ENCODE measurements at regions not wholly inside any gene's neighbourhood (a gene's known extent, or its start where the extent isn't known, plus 50 kb on each side); places are given as distances from the start of the nearest gene placed in this dataset.
A peak's percentile ranks its signal among the peaks of the same experiment; 100 is the strongest.

- ATAC-seq (ENCODE audit: insufficient read depth, low FRiP score): no peak
- 45 to 56% methylated on average over 9 of the region's 9 CpGs for WGBS, 2 donors
- H3K27ac ChIP-seq (ENCODE audit: low read depth in 1 of 2, low read length in 1 of 2): no peak overlapping the region
Observed at GRCh38 chr9:108300306-108301287, 555.2 kb downstream of the ACTL7B start.

DNA sequence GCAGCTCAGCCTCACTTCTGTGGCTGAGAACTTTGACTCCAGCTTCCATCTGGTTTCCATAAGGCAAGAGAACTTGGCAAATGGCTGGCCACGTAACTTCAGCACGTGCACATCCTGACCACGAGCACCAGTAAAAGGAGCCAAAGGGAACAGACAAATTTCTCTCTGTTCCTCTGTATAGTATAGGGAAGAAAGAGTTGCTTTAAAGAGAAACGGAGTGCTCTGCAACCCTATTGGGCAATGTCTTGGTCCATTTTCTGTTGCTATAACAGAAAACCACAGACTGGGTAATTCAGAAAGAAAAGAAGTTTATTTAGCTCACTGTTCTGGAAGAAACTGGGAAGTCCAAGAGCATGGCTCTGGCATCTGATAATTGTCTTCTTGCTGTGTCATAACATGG, 558.7 kb downstream of the ACTL7B start:
- no peak overlapping the region for H3K9ac ChIP-seq (ENCODE audit: insufficient read depth in 1 of 2, low read length in 2 of 2)
- H3K36me3 ChIP-seq (ENCODE audit: control insufficient read depth in 4 of 4, insufficient read depth in 4 of 4, low read length in 4 of 4): no peaks in the 10 kb centered on the region
- ATAC-seq (ENCODE audit: insufficient read depth, low FRiP score) (peak; percentile 64), DNase-seq (peak in 1 of 3 donors; percentile 35)
- H3K9me3 ChIP-seq (ENCODE audit: control insufficient read depth in 4 of 4, insufficient read depth in 3 of 4, low read length in 3 of 4): peaks cover 0 to 2% (median 0%) of the 10 kb centered on the region in 4 donors
- peaks cover 0 to 5% (median 0%) of the 10 kb centered on the region in 5 donors for H3K4me1 ChIP-seq (ENCODE audit: control insufficient read depth in 5 of 5, insufficient read depth in 5 of 5, low read length in 5 of 5)
- no peaks in the 10 kb centered on the region for H3K27me3 ChIP-seq (ENCODE audit: control insufficient read depth in 3 of 3, insufficient read depth in 3 of 3, low read length in 2 of 3)
- H3K27ac ChIP-seq (ENCODE audit: low read depth in 1 of 2, low read length in 1 of 2): no peak overlapping the region
- WGBS, 2 donors: 29 to 62% methylated on average over 4 of the region's 4 CpGs
- no peak for TF ChIP-seq CTCF (IDR thresholded peaks at IDR 0.05; ENCODE audit: control extremely low read depth, extremely low read depth)
- no peak overlapping the region for H3K4me3 ChIP-seq

More at GRCh38 chr9:108300306-108301287, 555.2 kb downstream of the ACTL7B start:
- H3K36me3 ChIP-seq (ENCODE audit: control insufficient read depth in 4 of 4, insufficient read depth in 4 of 4, low read length in 4 of 4): no peaks in the 10 kb centered on the region
- no peak overlapping the region for H3K4me3 ChIP-seq
- H3K4me1 ChIP-seq (ENCODE audit: control insufficient read depth in 5 of 5, insufficient read depth in 5 of 5, low read length in 5 of 5): peaks cover 0 to 5% (median 0%) of the 10 kb centered on the region in 5 donors
- peaks cover 0 to 2% (median 0%) of the 10 kb centered on the region in 4 donors for H3K9me3 ChIP-seq (ENCODE audit: control insufficient read depth in 4 of 4, insufficient read depth in 3 of 4, low read length in 3 of 4)
- no peak for DNase-seq
- no peaks in the 10 kb centered on the region for H3K27me3 ChIP-seq (ENCODE audit: control insufficient read depth in 3 of 3, insufficient read depth in 3 of 3, low read length in 2 of 3)
- no peak for TF ChIP-seq CTCF (IDR thresholded peaks at IDR 0.05; ENCODE audit: control extremely low read depth, extremely low read depth)
- no peak overlapping the region for H3K9ac ChIP-seq (ENCODE audit: insufficient read depth in 1 of 2, low read length in 2 of 2)

DNA sequence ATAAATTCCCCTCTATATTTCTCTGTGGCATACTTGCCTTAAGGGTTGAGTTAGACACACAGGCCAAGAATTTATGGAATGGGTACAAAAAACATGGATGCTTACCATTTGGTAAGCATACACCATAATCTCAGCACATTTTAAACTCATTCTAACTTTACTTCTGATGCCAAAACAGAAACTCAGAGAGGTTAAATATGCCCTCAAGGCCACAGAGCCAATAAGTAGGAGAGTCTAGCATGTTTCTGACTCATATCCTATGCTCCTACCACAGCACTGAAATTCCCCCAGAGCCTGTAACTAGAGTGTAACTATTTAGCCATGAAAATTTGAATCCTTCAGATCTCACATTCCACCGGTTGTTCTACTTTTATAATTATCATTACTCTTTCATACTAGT, 559.7 kb downstream of the ACTL7B start:
- no peak for TF ChIP-seq CTCF (IDR thresholded peaks at IDR 0.05; ENCODE audit: control extremely low read depth, extremely low read depth)
- no peaks in the 10 kb centered on the region for H3K36me3 ChIP-seq (ENCODE audit: control insufficient read depth in 4 of 4, insufficient read depth in 4 of 4, low read length in 4 of 4)
- WGBS, 2 donors: 86 to 95% methylated on average over 1 of the region's 1 CpG
- H3K27ac ChIP-seq (ENCODE audit: low read depth in 1 of 2, low read length in 1 of 2): no peak overlapping the region
- H3K27me3 ChIP-seq (ENCODE audit: control insufficient read depth in 3 of 3, insufficient read depth in 3 of 3, low read length in 2 of 3): no peaks in the 10 kb centered on the region
- ATAC-seq (ENCODE audit: insufficient read depth, low FRiP score): no peak
- DNase-seq: no peak
- H3K4me3 ChIP-seq: no peak overlapping the region
- peaks cover 0 to 5% (median 0%) of the 10 kb centered on the region in 5 donors for H3K4me1 ChIP-seq (ENCODE audit: control insufficient read depth in 5 of 5, insufficient read depth in 5 of 5, low read length in 5 of 5)
- no peak overlapping the region for H3K9ac ChIP-seq (ENCODE audit: insufficient read depth in 1 of 2, low read length in 2 of 2)
- H3K9me3 ChIP-seq (ENCODE audit: control insufficient read depth in 4 of 4, insufficient read depth in 3 of 4, low read length in 3 of 4): peaks cover 0 to 2% (median 0%) of the 10 kb centered on the region in 4 donors
